Mesenchymal stem cell (in vitro differentiated cells and primary cell): ENCODE measurements at regions not wholly inside any gene's neighbourhood (a gene's known extent, or its start where the extent isn't known, plus 50 kb on each side); places are given as distances from the start of the nearest gene placed in this dataset.

ENCODE experiments used
- DNase-seq: peaks from one replicate; pipeline ENCODE4 v3.0.0-alpha.2; 2013
- H2AFZ ChIP-seq: one replicate; pipeline ENCODE4 v1.6.1; 2013; ENCODE audit warnings: low read depth, mild to moderate bottlenecking, control low read depth, inconsistent platforms, low read length, moderate library complexity
- H2AK5ac ChIP-seq: 2 replicates; pipeline ENCODE4 v1.6.1; 2013; ENCODE audit warnings: low read length, moderate library complexity, mild to moderate bottlenecking, inconsistent platforms; ENCODE audit not compliant: severe bottlenecking
- H2BK120ac ChIP-seq: one replicate; pipeline ENCODE4 v1.6.1; 2013; ENCODE audit warnings: low read depth, mild to moderate bottlenecking, inconsistent platforms, low read length, moderate library complexity
- H2BK12ac ChIP-seq, 2 experiments: one replicate each; pipeline ENCODE4 v1.6.1; 2013; ENCODE audit warnings: inconsistent platforms in 2 of 2, low read length in 2 of 2, mild to moderate bottlenecking in 2 of 2, moderate library complexity in 2 of 2, control low read depth in 1 of 2
- H2BK15ac ChIP-seq: one replicate; pipeline ENCODE4 v1.6.1; 2013; ENCODE audit warnings: mild to moderate bottlenecking, low read depth, inconsistent platforms; ENCODE audit not compliant: poor library complexity, severe bottlenecking
- H2BK5ac ChIP-seq: 2 replicates; pipeline ENCODE4 v1.6.1; 2013; ENCODE audit warnings: low read depth, mild to moderate bottlenecking, low read length, control low read depth, inconsistent platforms; ENCODE audit not compliant: poor library complexity, severe bottlenecking
- H3K14ac ChIP-seq, 2 experiments: one replicate each; pipeline ENCODE4 v1.6.1; 2013; ENCODE audit warnings: inconsistent platforms in 2 of 2, low read length in 2 of 2, control low read depth in 1 of 2, mild to moderate bottlenecking in 1 of 2, moderate library complexity in 1 of 2
- H3K18ac ChIP-seq, 2 experiments: one replicate each; pipeline ENCODE4 v1.6.1; 2013; ENCODE audit warnings: inconsistent platforms in 2 of 2, low read length in 2 of 2, control low read depth in 1 of 2, low read depth in 1 of 2, mild to moderate bottlenecking in 1 of 2
- H3K23ac ChIP-seq, 2 experiments: one replicate each; pipeline ENCODE4 v1.6.1; 2013; ENCODE audit warnings: inconsistent platforms in 2 of 2, low read length in 2 of 2, mild to moderate bottlenecking in 2 of 2, moderate library complexity in 2 of 2, control low read depth in 1 of 2
- H3K27ac ChIP-seq: 2 replicates; pipeline ENCODE4 v1.5.1; 2013; ENCODE audit warnings: mild to moderate bottlenecking, moderate library complexity, low read length, control low read depth, inconsistent platforms; ENCODE audit not compliant: poor library complexity, severe bottlenecking
- H3K27me3 ChIP-seq, 2 experiments: 2 replicates each; pipeline versions ENCODE4 v1.6.1 to v1.7.0; 2013; ENCODE audit warnings: low read length in 2 of 2, mild to moderate bottlenecking in 2 of 2, moderate library complexity in 2 of 2, control low read depth in 1 of 2, inconsistent platforms in 1 of 2; ENCODE audit not compliant: control insufficient read depth in 1 of 2, insufficient read depth in 1 of 2
- H3K36me3 ChIP-seq, 2 experiments: 2 replicates each; pipeline versions ENCODE4 v1.6.1 to v1.7.0; 2013; ENCODE audit warnings: low read length in 2 of 2, control low read depth in 1 of 2, inconsistent platforms in 1 of 2, low read depth in 1 of 2, mild to moderate bottlenecking in 1 of 2; ENCODE audit not compliant: insufficient read depth in 2 of 2, control insufficient read depth in 1 of 2
- H3K4ac ChIP-seq, 2 experiments: one replicate each; pipeline ENCODE4 v1.6.1; 2013; ENCODE audit warnings: inconsistent platforms in 2 of 2, low read length in 2 of 2, mild to moderate bottlenecking in 2 of 2, moderate library complexity in 2 of 2, control low read depth in 1 of 2, low read depth in 1 of 2
- H3K4me1 ChIP-seq: 2 replicates; pipeline ENCODE4 v1.6.1; 2013; ENCODE audit warnings: low read depth, low read length, control low read depth; ENCODE audit not compliant: control insufficient read depth, insufficient read depth
- H3K4me2 ChIP-seq: 2 replicates; pipeline ENCODE4 v1.6.1; 2013; ENCODE audit warnings: low read length, mild to moderate bottlenecking, inconsistent platforms; ENCODE audit not compliant: poor library complexity, severe bottlenecking
- H3K4me3 ChIP-seq, 2 experiments: 2 replicates each; pipeline versions ENCODE4 v1.5.1 to v1.7.0; 2013; ENCODE audit warnings: low read length in 2 of 2, mild to moderate bottlenecking in 2 of 2, control low read depth in 1 of 2, low read depth in 1 of 2; ENCODE audit not compliant: insufficient read depth in 1 of 2
- H3K79me1 ChIP-seq: replicated peaks from 2 replicates; pipeline ENCODE4 v1.6.1; 2013; ENCODE audit warnings: mild to moderate bottlenecking, control low read depth, low read length, inconsistent platforms; ENCODE audit not compliant: poor library complexity, severe bottlenecking
- H3K9ac ChIP-seq: 2 replicates; pipeline ENCODE4 v1.7.0; 2013; ENCODE audit warnings: mild to moderate bottlenecking, low read length, moderate library complexity
- H3K9me3 ChIP-seq: 2 replicates; pipeline ENCODE4 v1.7.0; 2013; ENCODE audit warnings: mild to moderate bottlenecking, low read length; ENCODE audit not compliant: control insufficient read depth
- H4K8ac ChIP-seq: one replicate; pipeline ENCODE4 v1.6.1; 2013; ENCODE audit warnings: inconsistent platforms, mild to moderate bottlenecking, low read length, moderate library complexity
- H4K91ac ChIP-seq: one replicate; pipeline ENCODE4 v1.6.1; 2013; ENCODE audit warnings: mild to moderate bottlenecking, low read length, inconsistent platforms
- WGBS: methylation state at CpG from one replicate; pipeline ENCODE4 v1.1.7; 2013; ENCODE audit warnings: mixed read lengths; 5-methylcytosine and 5-hydroxymethylcytosine counted together

GRCh38 chr5:110077147-110077546 lies 387.4 kb downstream of the MAN2A1 start:
- Histone ChIP-seq H3K14ac (no peak overlapping the region), H3K4ac (no peak overlapping the region), H3K27me3 (peaks cover 0 to 13% of the 10 kb centered on the region in 2 experiments), H3K79me1 (no peaks in the 10 kb centered on the region), H2AFZ (no peak overlapping the region), H2BK15ac (no peak overlapping the region), H3K23ac (no peak overlapping the region), H3K9ac (no peak overlapping the region), H3K4me2 (no peak overlapping the region), H2BK12ac (no peak overlapping the region), H3K4me1 (no peaks in the 10 kb centered on the region), H3K18ac (no peak overlapping the region), H4K91ac (no peak overlapping the region), H4K8ac (no peak overlapping the region), H2AK5ac (no peak overlapping the region), H2BK120ac (no peak overlapping the region), H3K27ac (no peak overlapping the region), H3K36me3 (no peaks in the 10 kb centered on the region), H3K9me3 (peaks cover 38% of the 10 kb centered on the region), H2BK5ac (no peak overlapping the region), H3K4me3 (no peak overlapping the region)
- WGBS, result 68% methylated on average over 1 of the region's 3 CpGs
- no peak for DNase-seq

DNA sequence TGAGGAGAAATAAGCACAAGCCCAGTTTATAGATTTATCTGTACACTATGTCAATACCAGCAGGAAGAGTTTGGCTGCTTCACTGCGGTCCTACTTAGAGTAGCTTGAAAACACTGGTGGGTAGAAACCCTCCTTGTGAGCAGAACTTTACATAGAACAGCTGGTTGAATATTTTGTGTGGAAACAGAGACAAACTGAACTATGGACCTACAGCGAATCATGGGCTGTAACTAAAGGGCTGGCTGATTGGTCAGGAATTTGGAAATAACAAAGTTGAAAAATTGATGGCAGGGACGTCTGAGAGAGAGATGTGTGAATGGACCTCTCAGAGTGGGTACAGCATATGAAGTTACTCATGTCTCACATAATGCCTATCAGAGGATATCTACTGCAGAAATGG lies 392.5 kb downstream of the MAN2A1 start:
- no peaks in the 10 kb centered on the region for H3K36me3 ChIP-seq

DNA sequence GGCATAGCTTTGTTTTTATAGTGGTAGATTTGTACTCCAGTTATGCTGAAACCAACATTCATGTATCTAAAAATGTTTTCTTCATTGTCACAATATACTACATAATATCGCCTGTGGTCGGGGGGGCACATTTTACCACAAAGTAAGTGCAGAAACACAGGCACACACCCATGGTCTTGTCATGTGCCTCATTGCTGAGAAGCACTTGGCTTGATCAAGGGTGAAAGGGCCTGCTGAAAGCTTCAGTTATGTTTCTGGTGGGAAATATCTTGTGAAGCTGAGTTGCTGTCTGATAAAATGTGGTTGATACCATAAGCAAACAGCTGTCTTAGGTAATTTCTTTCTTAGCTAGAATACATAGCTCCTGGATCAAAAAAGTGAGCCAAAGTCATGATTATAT lies 393.1 kb downstream of the MAN2A1 start:
- H3K9me3 ChIP-seq, result no peaks in the 10 kb centered on the region
- no peak overlapping the region for H3K14ac ChIP-seq
- no peak overlapping the region for H3K27ac ChIP-seq
- H2BK5ac ChIP-seq, result no peak overlapping the region
- H4K8ac ChIP-seq, result no peak overlapping the region
- no peaks in the 10 kb centered on the region for H3K79me1 ChIP-seq
- no peak overlapping the region for H3K4ac ChIP-seq
- no peak overlapping the region for H3K9ac ChIP-seq
- H3K4me1 ChIP-seq, result no peaks in the 10 kb centered on the region
- no peak for DNase-seq
- no peak overlapping the region for H3K23ac ChIP-seq
- no peak overlapping the region for H3K4me3 ChIP-seq
- WGBS, result 100% methylated on average over 2 of the region's 2 CpGs
- no peak overlapping the region for H3K4me2 ChIP-seq
- no peak overlapping the region for H2AK5ac ChIP-seq
- H2BK12ac ChIP-seq, result no peak overlapping the region
- no peaks in the 10 kb centered on the region for H3K36me3 ChIP-seq
- H3K18ac ChIP-seq, result peak overlapping the region in 1 of 2 experiments; percentile 30
- H4K91ac ChIP-seq, result no peak overlapping the region
- H3K27me3 ChIP-seq, result peaks cover 0 to 24% of the 10 kb centered on the region in 2 experiments
- H2BK15ac ChIP-seq, result no peak overlapping the region
- H2BK120ac ChIP-seq, result no peak overlapping the region
- no peak overlapping the region for H2AFZ ChIP-seq

More for the DNA sequence above, 392.5 kb downstream of the MAN2A1 start:
- Histone ChIP-seq H2AFZ (no peak overlapping the region), H3K79me1 (no peaks in the 10 kb centered on the region), H3K9me3 (peaks cover 7% of the 10 kb centered on the region), H3K9ac (no peak overlapping the region), H3K23ac (no peak overlapping the region), H4K91ac (no peak overlapping the region), H3K18ac (no peak overlapping the region), H2BK12ac (no peak overlapping the region), H3K27me3 (peaks cover 0 to 24% of the 10 kb centered on the region in 2 experiments), H2BK15ac (no peak overlapping the region), H2BK120ac (no peak overlapping the region), H2AK5ac (no peak overlapping the region), H4K8ac (no peak overlapping the region), H2BK5ac (no peak overlapping the region), H3K4me3 (no peak overlapping the region), H3K27ac (no peak overlapping the region), H3K4ac (no peak overlapping the region), H3K14ac (no peak overlapping the region), H3K4me2 (no peak overlapping the region), H3K4me1 (no peaks in the 10 kb centered on the region)
- 91% methylated on average over 3 of the region's 3 CpGs for WGBS
- DNase-seq, result no peak

- H3K4me3 ChIP-seq, result no peak overlapping the region
- H3K27ac ChIP-seq, result no peak overlapping the region
- no peak overlapping the region for H2BK5ac ChIP-seq
- H3K4me2 ChIP-seq, result no peak overlapping the region
- H2BK120ac ChIP-seq, result no peak overlapping the region
- H3K36me3 ChIP-seq, result no peaks in the 10 kb centered on the region
- no CpG with 5 or more reads among the region's 1 CpG for WGBS
- no peak overlapping the region for H3K4ac ChIP-seq
- no peaks in the 10 kb centered on the region for H3K79me1 ChIP-seq
- no peak overlapping the region for H4K8ac ChIP-seq
- no peak overlapping the region for H2BK12ac ChIP-seq
- H2AK5ac ChIP-seq, result no peak overlapping the region
- peaks cover 0 to 24% of the 10 kb centered on the region in 2 experiments for H3K27me3 ChIP-seq
- no peaks in the 10 kb centered on the region for H3K9me3 ChIP-seq
- H3K18ac ChIP-seq, result no peak overlapping the region
- no peaks in the 10 kb centered on the region for H3K4me1 ChIP-seq
- no peak overlapping the region for H3K9ac ChIP-seq
- H2BK15ac ChIP-seq, result no peak overlapping the region
- DNase-seq, result no peak
- no peak overlapping the region for H2AFZ ChIP-seq
- no peak overlapping the region for H3K14ac ChIP-seq
- no peak overlapping the region for H4K91ac ChIP-seq
- H3K23ac ChIP-seq, result no peak overlapping the region
Observed at GRCh38 chr5:110085826-110086225, 396.1 kb downstream of the MAN2A1 start.
